NOMO-1 (cell line): ENCODE measurements at regions not wholly inside any gene's neighbourhood (a gene's known extent, or its start where the extent isn't known, plus 50 kb on each side); places are given as distances from the start of the nearest gene placed in this dataset.

Experiments
- DNase-seq, 2 experiments: peaks; one replicate each; lab custom pipeline; 2025; ENCODE audit not compliant: unreplicated experiment in 2 of 2; lab: John Stamatoyannopoulos, UW

GRCh38 chr5:136701191-136701590 is 335.8 kb upstream of the TRPC7 start:
- no peak for DNase-seq

- no peak for DNase-seq
These were observed 334.3 kb upstream of the TRPC7 start for GRCh38 chr5:136699651-136700050.

- DNase-seq: no peak
These were observed 333.6 kb upstream of the TRPC7 start for GRCh38 chr5:136698970-136699369.

GRCh38 chr5:136694258-136694657 is 328.9 kb upstream of the TRPC7 start:
- no peak for DNase-seq

GRCh38 chr5:136689552-136689951 is 324.2 kb upstream of the TRPC7 start:
- no peak for DNase-seq

GRCh38 chr5:136686192-136686872 is 321.0 kb upstream of the TRPC7 start:
- DNase-seq: no peak

GRCh38 chr5:136682986-136683385 is 317.6 kb upstream of the TRPC7 start:
- no peak for DNase-seq

- no peak for DNase-seq
These were observed 313.9 kb upstream of the TRPC7 start for GRCh38 chr5:136679233-136679632.

GRCh38 chr5:136677217-136677616 is 311.9 kb upstream of the TRPC7 start:
- DNase-seq: no peak

- DNase-seq: no peak
These were observed 311.3 kb upstream of the TRPC7 start for GRCh38 chr5:136676685-136677084.

- no peak for DNase-seq
These were observed 310.4 kb upstream of the TRPC7 start for GRCh38 chr5:136675769-136676168.

- no peak for DNase-seq
These were observed 308.8 kb upstream of the TRPC7 start for GRCh38 chr5:136674178-136674577.

GRCh38 chr5:136667789-136668188 is 302.4 kb upstream of the TRPC7 start:
- DNase-seq: no peak

- DNase-seq: no peak
These were observed 301.8 kb upstream of the TRPC7 start for GRCh38 chr5:136666970-136667620.

GRCh38 chr5:136665331-136665730 is 300.0 kb upstream of the TRPC7 start:
- no peak for DNase-seq

- DNase-seq: no peak
These were observed 295.7 kb upstream of the TRPC7 start for GRCh38 chr5:136661026-136661425.

GRCh38 chr5:136656811-136657210 is 291.5 kb upstream of the TRPC7 start:
- DNase-seq: no peak

GRCh38 chr5:136655468-136655867 is 290.1 kb upstream of the TRPC7 start:
- no peak for DNase-seq

- DNase-seq: no peak
These were observed 281.6 kb upstream of the TRPC7 start for GRCh38 chr5:136646915-136647314.

GRCh38 chr5:136642976-136643375 is 277.6 kb upstream of the TRPC7 start:
- DNase-seq: no peak

- DNase-seq: peak; percentile 12 to 25
These were observed 274.3 kb upstream of the TRPC7 start for GRCh38 chr5:136639616-136640015.

- DNase-seq: no peak
These were observed 272.7 kb upstream of the TRPC7 start for GRCh38 chr5:136638084-136638483.

- DNase-seq: no peak
These were observed 270.7 kb upstream of the TRPC7 start for GRCh38 chr5:136636001-136636400.
